ENCODE measurements at regions not wholly inside any gene's neighbourhood (a gene's known extent, or its start where the extent isn't known, plus 50 kb on each side); places are given as distances from the start of the nearest gene placed in this dataset.

GRCh38 chr3:27630885-27631284 lies 91.2 kb downstream of the EOMES start:
- no peak for DNase-seq
- TF ChIP-seq CTCF (IDR thresholded peaks at IDR 0.05) (no peak), EP300 (IDR thresholded peaks at IDR 0.05) (no peak), POLR2A (IDR thresholded peaks at IDR 0.05) (no peak)
- H3K9me3 ChIP-seq: no peaks in the 10 kb centered on the region
- H3K36me3 ChIP-seq: no peaks in the 10 kb centered on the region
- no peak overlapping the region for H3K27ac ChIP-seq
- H3K27me3 ChIP-seq: no peaks in the 10 kb centered on the region
- no peaks in the 10 kb centered on the region for H3K4me1 ChIP-seq (ENCODE audit: insufficient read depth)
- WGBS, 3 donors: 80 to 86% (median 84%) methylated on average over 4 of the region's 4 CpGs
- H3K4me3 ChIP-seq: no peak overlapping the region
- intact Hi-C loops (cut with DNase I): no loop called here

- no peak for DNase-seq
- H3K27ac ChIP-seq: no peak overlapping the region
- no peak for TF ChIP-seq EP300 (IDR thresholded peaks at IDR 0.05)
- no peak for TF ChIP-seq CTCF (IDR thresholded peaks at IDR 0.05)
- no peak for TF ChIP-seq POLR2A (IDR thresholded peaks at IDR 0.05)
- 54 to 66% (median 59%) methylated on average over 2 of the region's 2 CpGs for WGBS, 3 donors
- no peaks in the 10 kb centered on the region for H3K27me3 ChIP-seq
- no peaks in the 10 kb centered on the region for H3K9me3 ChIP-seq
- intact Hi-C loops (cut with DNase I): no loop called here
- H3K4me1 ChIP-seq (ENCODE audit: insufficient read depth): no peaks in the 10 kb centered on the region
- no peaks in the 10 kb centered on the region for H3K36me3 ChIP-seq
- no peak overlapping the region for H3K4me3 ChIP-seq
These were observed 92.8 kb downstream of the EOMES start for GRCh38 chr3:27629366-27629765.

DNA sequence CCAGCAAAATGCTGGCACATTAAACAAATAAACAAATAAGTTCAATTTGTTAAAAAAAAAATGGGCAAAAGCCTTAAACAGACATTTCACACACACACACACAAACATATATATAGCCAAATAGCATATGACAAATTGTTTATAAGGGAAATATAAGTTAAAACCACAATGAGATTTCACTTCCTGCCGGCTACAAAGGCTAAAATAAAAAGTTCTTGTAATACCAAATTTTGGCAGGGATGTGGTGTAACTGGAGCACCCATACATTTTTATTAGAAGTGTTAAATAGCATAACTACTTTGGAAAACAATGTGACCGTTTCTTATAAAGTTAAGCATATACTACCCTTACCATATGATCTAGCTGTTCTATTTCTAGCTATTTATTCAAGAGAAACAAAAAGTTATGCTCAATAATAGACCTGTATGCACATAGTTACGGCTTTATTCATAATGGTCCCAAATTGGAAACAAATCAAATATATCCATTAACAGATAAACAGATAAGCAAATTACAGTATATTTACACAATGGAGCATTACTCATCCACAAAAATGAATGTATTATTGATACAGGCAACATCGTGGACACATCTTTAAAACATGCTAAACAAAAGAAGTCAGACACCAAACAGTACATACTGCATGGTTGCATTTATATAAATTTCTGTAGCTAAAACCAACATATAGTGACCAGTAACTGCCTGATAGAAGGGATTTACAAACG lies 93.9 kb downstream of the EOMES start:
- no peak overlapping the region for H3K4me3 ChIP-seq
- TF ChIP-seq POLR2A (IDR thresholded peaks at IDR 0.05) (no peak), CTCF (IDR thresholded peaks at IDR 0.05) (no peak), EP300 (IDR thresholded peaks at IDR 0.05) (no peak)
- no peak for DNase-seq
- intact Hi-C loops (cut with DNase I): no loop called here
- no peaks in the 10 kb centered on the region for H3K36me3 ChIP-seq
- H3K9me3 ChIP-seq: no peaks in the 10 kb centered on the region
- H3K27me3 ChIP-seq: no peaks in the 10 kb centered on the region
- H3K4me1 ChIP-seq (ENCODE audit: insufficient read depth): no peaks in the 10 kb centered on the region
- H3K27ac ChIP-seq: no peak overlapping the region
- WGBS, 3 donors: 83 to 93% (median 88%) methylated on average over 5 of the region's 5 CpGs

GRCh38 chr3:27626596-27627118 lies 95.5 kb downstream of the EOMES start:
- Histone ChIP-seq H3K27me3 (no peaks in the 10 kb centered on the region), H3K36me3 (no peaks in the 10 kb centered on the region), H3K9me3 (no peaks in the 10 kb centered on the region), H3K4me1 (ENCODE audit: insufficient read depth) (no peaks in the 10 kb centered on the region), H3K4me3 (no peak overlapping the region), H3K27ac (no peak overlapping the region)
- 46 to 60% (median 53%) methylated on average over 8 of the region's 8 CpGs for WGBS, 3 donors
- intact Hi-C loops (cut with DNase I): no loop called here
- TF ChIP-seq CTCF (IDR thresholded peaks at IDR 0.05): no peak
- no peak for TF ChIP-seq POLR2A (IDR thresholded peaks at IDR 0.05)
- TF ChIP-seq EP300 (IDR thresholded peaks at IDR 0.05): no peak
- DNase-seq: no peak

Data from ovary (tissue), 7 donors.